SK-N-SH (cell line): ENCODE measurements at regions not wholly inside any gene's neighbourhood (a gene's known extent, or its start where the extent isn't known, plus 50 kb on each side); places are given as distances from the start of the nearest gene placed in this dataset.

Experiments used
- CHD2 ChIP-seq: fragments of 150-350 bp; IDR thresholded peaks from 2 replicates; pipeline ENCODE4 v1.6.1; 2018; ENCODE audit warnings: low read length; ENCODE audit not compliant: partially characterized antibody
- CTCF ChIP-seq: fragments of 200-600 bp; sonication (generic); IDR thresholded peaks from 2 replicates; pipeline ENCODE4 v1.6.1; 2017; ENCODE audit warnings: antibody characterized with exemption, mild to moderate bottlenecking, moderate library complexity
- EP300 ChIP-seq, 2 experiments: IDR thresholded peaks; 2 replicates each; pipeline versions ENCODE4 v1.4.0 to v1.6.1; 2012; ENCODE audit warnings: borderline replicate concordance in 1 of 2, low read depth in 1 of 2, low read length in 1 of 2
- FOSL2 ChIP-seq: IDR thresholded peaks from 2 replicates; pipeline ENCODE4 v1.4.0; 2012; ENCODE audit warnings: low read depth, mild to moderate bottlenecking, moderate library complexity, borderline replicate concordance
- MEF2A ChIP-seq: IDR thresholded peaks from 2 replicates; pipeline ENCODE4 v1.4.0; 2012; ENCODE audit warnings: low read depth, borderline replicate concordance
- NRF1 ChIP-seq: IDR thresholded peaks from 2 replicates; pipeline ENCODE4 v1.6.1; 2012; ENCODE audit warnings: low read depth, mild to moderate bottlenecking, low read length
- RAD21 ChIP-seq: IDR thresholded peaks from 2 replicates; pipeline ENCODE4 v1.6.1; 2012; ENCODE audit warnings: mild to moderate bottlenecking, low read length
- RFX5 ChIP-seq: IDR thresholded peaks from 2 replicates; pipeline ENCODE4 v1.6.1; 2012; ENCODE audit warnings: mild to moderate bottlenecking, improper control_type of control experiment, low read length
- TAF1 ChIP-seq: IDR thresholded peaks from 2 replicates; pipeline ENCODE4 v1.6.1; 2012; ENCODE audit warnings: low read depth, mild to moderate bottlenecking, low read length, moderate library complexity, borderline replicate concordance
- TF ChIP-seq, protein P1 (sequence below): IDR thresholded peaks from 2 replicates; pipeline ENCODE4 v1.4.0; 2012; ENCODE audit warnings: low read depth, borderline replicate concordance

- no peak for TF ChIP-seq TAF1
- TF ChIP-seq EP300 (IDR thresholded peaks at IDR 0.05; ENCODE audit: borderline replicate concordance in 1 of 2, low read depth in 1 of 2, low read length in 1 of 2): no peak
- TF ChIP-seq, protein P1, sequence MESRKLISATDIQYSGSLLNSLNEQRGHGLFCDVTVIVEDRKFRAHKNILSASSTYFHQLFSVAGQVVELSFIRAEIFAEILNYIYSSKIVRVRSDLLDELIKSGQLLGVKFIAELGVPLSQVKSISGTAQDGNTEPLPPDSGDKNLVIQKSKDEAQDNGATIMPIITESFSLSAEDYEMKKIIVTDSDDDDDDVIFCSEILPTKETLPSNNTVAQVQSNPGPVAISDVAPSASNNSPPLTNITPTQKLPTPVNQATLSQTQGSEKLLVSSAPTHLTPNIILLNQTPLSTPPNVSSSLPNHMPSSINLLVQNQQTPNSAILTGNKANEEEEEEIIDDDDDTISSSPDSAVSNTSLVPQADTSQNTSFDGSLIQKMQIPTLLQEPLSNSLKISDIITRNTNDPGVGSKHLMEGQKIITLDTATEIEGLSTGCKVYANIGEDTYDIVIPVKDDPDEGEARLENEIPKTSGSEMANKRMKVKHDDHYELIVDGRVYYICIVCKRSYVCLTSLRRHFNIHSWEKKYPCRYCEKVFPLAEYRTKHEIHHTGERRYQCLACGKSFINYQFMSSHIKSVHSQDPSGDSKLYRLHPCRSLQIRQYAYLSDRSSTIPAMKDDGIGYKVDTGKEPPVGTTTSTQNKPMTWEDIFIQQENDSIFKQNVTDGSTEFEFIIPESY: no peak
- no peak for TF ChIP-seq RFX5
- no peak for TF ChIP-seq NRF1
- TF ChIP-seq CTCF: no peak
- TF ChIP-seq FOSL2: no peak
- TF ChIP-seq MEF2A: no peak
- TF ChIP-seq RAD21: no peak
- no peak for TF ChIP-seq CHD2
Measured at GRCh38 chr16:64060631-64061030, 1061.2 kb downstream of the CDH11 start.
